ENCODE measurements at regions not wholly inside any gene's neighbourhood (a gene's known extent, or its start where the extent isn't known, plus 50 kb on each side); places are given as distances from the start of the nearest gene placed in this dataset.
"Not testable (repeated sequence)": the region's sequence is repeated elsewhere in the genome, so short reads cannot be mapped to it uniquely, and the experiment has no call there.

DNA sequence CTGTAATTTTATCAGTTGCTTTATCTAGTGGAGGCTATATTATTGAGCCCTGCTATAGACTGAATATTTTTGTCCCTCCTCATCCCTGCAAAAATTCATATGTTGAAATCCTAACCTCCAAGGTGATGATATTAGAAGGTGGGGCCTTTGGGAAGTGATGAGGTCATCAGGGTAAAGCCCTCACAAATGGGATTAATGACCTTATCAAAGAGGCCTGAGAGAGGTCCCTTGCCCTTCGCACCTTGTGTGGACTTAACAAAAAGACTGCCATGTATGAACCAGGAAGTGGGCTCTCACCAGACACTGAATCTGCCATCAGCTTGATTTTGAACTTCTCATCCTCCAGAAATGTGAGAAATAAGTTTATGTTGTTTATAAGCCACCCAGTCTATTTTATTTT, 381.4 kb upstream of the ONECUT1 start:
- Histone ChIP-seq H3K27me3 (ENCODE audit: insufficient read depth, low read length) (no peaks in the 10 kb centered on the region), H3K9me3 (ENCODE audit: low read length) (no peaks in the 10 kb centered on the region)

DNA sequence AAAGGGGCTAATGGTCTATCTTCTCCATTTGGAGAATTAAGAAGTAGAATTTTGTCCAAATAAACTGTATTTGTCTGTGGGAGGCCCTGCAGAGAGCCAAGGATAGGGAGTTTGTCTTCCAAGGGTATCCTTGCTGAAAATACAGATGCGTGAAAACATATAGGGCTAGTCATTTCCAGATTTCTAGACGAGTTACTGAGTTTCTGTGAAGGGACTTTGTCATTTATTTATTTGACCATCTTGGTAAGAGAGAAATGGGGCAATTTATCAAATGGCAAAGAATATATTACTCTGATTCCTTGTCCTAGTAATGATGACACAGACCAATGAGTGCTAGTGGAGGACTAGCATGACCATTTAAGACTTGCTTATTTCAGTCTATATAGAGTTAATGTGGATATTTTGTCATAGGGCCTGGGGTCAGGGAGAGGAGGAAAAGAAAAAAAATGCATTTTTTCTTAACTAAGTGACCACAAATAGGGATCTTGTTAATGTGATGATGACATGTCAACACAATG, 376.6 kb upstream of the ONECUT1 start:
- Histone ChIP-seq H3K36me3 (ENCODE audit: insufficient read depth, low read length) (no peaks in the 10 kb centered on the region), H3K4me1 (ENCODE audit: insufficient read depth, low read length) (no peaks in the 10 kb centered on the region), H2AFZ (ENCODE audit: low read depth, low read length) (no peak overlapping the region), H3K27me3 (ENCODE audit: insufficient read depth, low read length) (no peaks in the 10 kb centered on the region), H3K9me3 (ENCODE audit: low read length) (no peaks in the 10 kb centered on the region), H3K4me3 (ENCODE audit: low read length) (no peak overlapping the region)

More for the DNA sequence above, 381.4 kb upstream of the ONECUT1 start:
- Histone ChIP-seq H2AFZ (ENCODE audit: low read depth, low read length) (no peak overlapping the region), H3K36me3 (ENCODE audit: insufficient read depth, low read length) (no peaks in the 10 kb centered on the region), H3K4me3 (ENCODE audit: low read length) (no peak overlapping the region), H3K4me1 (ENCODE audit: insufficient read depth, low read length) (no peaks in the 10 kb centered on the region)

DNA sequence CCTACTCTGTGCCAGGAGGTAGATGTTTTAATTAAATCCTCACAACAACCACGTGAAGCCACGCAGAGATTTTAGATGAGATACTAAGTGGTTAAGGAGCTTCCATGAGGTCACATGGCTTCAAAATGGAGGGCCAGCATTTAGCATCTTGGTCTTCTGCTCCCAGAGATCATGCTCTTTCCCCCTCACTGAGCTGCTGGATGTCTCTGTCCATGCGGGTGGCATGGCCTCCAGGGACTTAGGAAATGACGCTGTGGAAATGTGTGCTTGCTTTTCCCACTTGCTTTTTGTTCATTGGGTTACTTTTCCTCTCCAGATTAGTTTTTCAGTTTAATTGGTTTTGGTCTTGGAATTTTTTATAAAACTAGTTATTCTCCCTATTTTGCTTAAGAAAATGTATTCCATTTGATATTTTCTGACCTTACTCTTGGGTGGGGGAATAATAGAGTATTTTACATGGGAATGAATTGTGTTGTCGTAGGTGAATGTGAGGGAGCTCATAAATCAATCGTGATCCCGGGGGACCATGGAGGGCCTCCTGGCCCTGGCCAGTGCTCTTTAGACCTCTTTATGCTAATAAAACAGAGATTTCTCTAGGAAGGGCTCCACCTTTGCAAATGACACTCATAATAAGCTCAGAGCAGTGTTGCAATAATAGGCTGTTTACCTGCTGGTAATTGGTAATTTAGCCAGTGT, 376.0 kb upstream of the ONECUT1 start:
- H3K9me3 ChIP-seq (ENCODE audit: low read length) = no peaks in the 10 kb centered on the region
- no peaks in the 10 kb centered on the region for H3K4me1 ChIP-seq (ENCODE audit: insufficient read depth, low read length)
- H2AFZ ChIP-seq (ENCODE audit: low read depth, low read length) = no peak overlapping the region
- H3K36me3 ChIP-seq (ENCODE audit: insufficient read depth, low read length) = no peaks in the 10 kb centered on the region
- no peak overlapping the region for H3K4me3 ChIP-seq (ENCODE audit: low read length)
- no peaks in the 10 kb centered on the region for H3K27me3 ChIP-seq (ENCODE audit: insufficient read depth, low read length)

DNA sequence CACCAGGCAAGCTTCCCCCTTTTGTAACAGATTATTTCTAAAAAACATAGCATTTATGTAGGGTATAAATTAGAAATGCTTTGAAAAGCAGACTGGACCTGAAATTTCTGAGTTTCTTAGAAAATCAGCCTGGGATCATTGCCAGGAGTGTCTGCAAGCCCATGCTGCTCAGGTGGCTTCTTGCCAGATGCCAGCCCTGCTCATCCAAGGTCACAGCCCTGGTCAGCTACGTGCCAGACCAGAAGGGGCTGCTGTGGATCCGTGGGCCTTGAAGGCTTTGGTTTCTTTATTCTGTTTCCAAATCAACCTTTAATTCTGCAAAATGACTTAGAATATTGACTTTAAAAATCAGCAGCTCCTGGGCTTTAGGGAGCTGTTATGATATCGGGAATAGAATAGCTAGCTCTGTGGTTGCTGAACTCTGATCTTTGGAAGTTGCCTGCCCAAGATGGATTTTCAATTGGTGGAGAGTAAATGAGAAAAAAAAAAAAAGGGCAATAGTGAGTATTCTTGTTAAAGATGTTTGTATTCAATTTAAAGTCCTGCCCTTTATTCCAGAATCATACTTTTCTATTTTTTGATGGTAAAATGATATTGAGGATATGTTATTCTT, 370.1 kb upstream of the ONECUT1 start:
- no peaks in the 10 kb centered on the region for H3K27me3 ChIP-seq (ENCODE audit: insufficient read depth, low read length)
- no peak overlapping the region for H2AFZ ChIP-seq (ENCODE audit: low read depth, low read length)
- no peaks in the 10 kb centered on the region for H3K4me1 ChIP-seq (ENCODE audit: insufficient read depth, low read length)
- no peaks in the 10 kb centered on the region for H3K36me3 ChIP-seq (ENCODE audit: insufficient read depth, low read length)
- H3K9me3 ChIP-seq (ENCODE audit: low read length) = no peaks in the 10 kb centered on the region
- H3K4me3 ChIP-seq (ENCODE audit: low read length) = no peak overlapping the region

DNA sequence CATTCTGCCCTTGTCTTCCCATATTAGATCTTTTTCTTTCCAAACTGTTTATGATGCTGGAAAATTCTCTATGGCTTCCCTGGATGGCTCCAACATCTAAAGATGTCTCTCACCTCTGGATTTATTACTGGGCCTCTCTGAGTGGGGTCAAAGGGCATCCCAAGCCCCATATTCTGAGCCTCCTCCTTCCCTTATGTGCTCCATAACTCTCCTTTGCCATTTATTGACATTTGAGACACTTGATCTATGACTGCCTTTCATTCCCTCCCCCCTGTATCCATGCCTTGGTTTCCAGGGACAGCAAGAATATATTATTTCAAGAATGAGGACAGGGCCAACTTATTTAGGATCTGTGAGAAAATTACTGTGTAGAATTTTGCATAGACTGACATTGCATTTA, 369.3 kb upstream of the ONECUT1 start:
- Histone ChIP-seq H3K4me3 (ENCODE audit: low read length) (no peak overlapping the region), H3K36me3 (ENCODE audit: insufficient read depth, low read length) (no peaks in the 10 kb centered on the region)

DNA sequence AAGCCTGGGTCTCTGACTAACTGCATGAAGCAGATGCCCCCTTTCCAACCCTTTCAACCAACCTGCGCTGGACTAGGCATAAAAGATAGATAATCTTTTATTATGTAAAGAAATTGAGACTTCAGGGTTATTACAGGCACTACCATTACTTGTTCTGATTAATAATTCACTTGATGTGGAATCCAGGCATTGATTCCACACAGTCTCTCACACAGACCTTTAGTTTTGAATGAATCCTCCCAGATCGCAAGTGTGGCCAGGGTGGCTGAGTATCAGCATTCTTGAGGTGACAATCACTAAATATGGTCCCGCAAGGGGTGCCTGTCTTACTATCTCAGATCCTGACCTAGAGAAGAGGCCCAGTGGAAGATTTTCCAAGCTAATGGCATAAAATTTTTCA, 368.9 kb upstream of the ONECUT1 start:
- Histone ChIP-seq H3K36me3 (ENCODE audit: insufficient read depth, low read length) (no peaks in the 10 kb centered on the region), H3K4me1 (ENCODE audit: insufficient read depth, low read length) (no peaks in the 10 kb centered on the region), H2AFZ (ENCODE audit: low read depth, low read length) (no peak overlapping the region), H3K4me3 (ENCODE audit: low read length) (no peak overlapping the region), H3K27me3 (ENCODE audit: insufficient read depth, low read length) (no peaks in the 10 kb centered on the region), H3K9me3 (ENCODE audit: low read length) (no peaks in the 10 kb centered on the region)

More for the DNA sequence above, 369.3 kb upstream of the ONECUT1 start:
- Histone ChIP-seq H3K27me3 (ENCODE audit: insufficient read depth, low read length) (no peaks in the 10 kb centered on the region), H3K9me3 (ENCODE audit: low read length) (no peaks in the 10 kb centered on the region), H2AFZ (ENCODE audit: low read depth, low read length) (no peak overlapping the region), H3K4me1 (ENCODE audit: insufficient read depth, low read length) (no peaks in the 10 kb centered on the region)

DNA sequence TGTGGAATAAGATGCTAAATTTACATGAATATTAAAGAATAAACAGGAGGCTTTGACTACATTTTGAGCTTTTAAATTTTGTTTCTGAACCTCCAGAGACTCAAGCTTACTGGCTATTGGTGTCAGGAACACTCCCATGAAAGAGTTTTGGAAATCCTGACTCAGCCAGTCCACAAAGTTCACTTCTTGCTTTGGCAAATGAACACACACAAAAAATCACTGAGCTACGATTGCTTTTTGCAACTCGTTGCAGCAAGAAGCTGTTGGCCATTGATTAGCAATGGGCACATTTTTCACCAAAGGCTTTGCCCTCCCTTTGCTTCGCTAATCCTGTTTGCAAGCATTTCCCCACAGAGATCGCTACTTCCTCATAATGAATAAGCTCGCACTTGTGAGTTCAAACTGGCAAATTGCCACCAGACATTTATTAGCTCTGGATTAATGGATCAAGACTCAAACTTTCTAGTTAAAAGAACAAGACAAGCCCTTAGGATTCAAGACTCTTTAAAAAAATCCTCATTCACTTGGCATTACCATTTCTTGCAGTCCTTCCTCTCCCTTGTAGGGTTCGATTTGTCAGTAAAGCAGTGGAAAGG, 343.2 kb upstream of the ONECUT1 start:
- H3K36me3 ChIP-seq (ENCODE audit: insufficient read depth, low read length) = no peaks in the 10 kb centered on the region
- no peaks in the 10 kb centered on the region for H3K4me1 ChIP-seq (ENCODE audit: insufficient read depth, low read length)
- no peaks in the 10 kb centered on the region for H3K9me3 ChIP-seq (ENCODE audit: low read length)
- no peak overlapping the region for H2AFZ ChIP-seq (ENCODE audit: low read depth, low read length)
- H3K27me3 ChIP-seq (ENCODE audit: insufficient read depth, low read length) = no peaks in the 10 kb centered on the region
- H3K4me3 ChIP-seq (ENCODE audit: low read length) = no peak overlapping the region

DNA sequence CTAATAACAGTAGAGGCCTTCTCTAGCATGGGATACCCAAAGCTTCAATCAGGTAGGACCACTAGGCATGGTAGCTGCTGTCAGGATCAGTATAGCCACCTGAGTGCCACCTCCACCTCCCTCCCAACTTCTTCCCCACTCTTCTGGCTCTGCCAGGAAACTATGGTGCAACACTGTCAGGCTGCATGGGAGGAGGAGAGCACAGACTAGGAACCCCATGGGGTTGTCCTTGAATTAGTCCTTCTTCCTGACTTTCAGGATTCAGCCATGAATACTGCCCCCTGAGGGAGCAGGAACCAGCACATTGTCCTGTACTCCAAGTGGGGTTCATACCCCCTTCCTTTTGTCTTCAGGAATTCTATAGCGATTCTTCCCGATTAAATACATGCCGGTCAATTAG, 340.8 kb upstream of the ONECUT1 start:
- Histone ChIP-seq H3K9me3 (ENCODE audit: low read length) (no peaks in the 10 kb centered on the region), H3K4me3 (ENCODE audit: low read length) (no peak overlapping the region), H3K4me1 (ENCODE audit: insufficient read depth, low read length) (no peaks in the 10 kb centered on the region), H2AFZ (ENCODE audit: low read depth, low read length) (no peak overlapping the region), H3K36me3 (ENCODE audit: insufficient read depth, low read length) (no peaks in the 10 kb centered on the region), H3K27me3 (ENCODE audit: insufficient read depth, low read length) (no peaks in the 10 kb centered on the region)

DNA sequence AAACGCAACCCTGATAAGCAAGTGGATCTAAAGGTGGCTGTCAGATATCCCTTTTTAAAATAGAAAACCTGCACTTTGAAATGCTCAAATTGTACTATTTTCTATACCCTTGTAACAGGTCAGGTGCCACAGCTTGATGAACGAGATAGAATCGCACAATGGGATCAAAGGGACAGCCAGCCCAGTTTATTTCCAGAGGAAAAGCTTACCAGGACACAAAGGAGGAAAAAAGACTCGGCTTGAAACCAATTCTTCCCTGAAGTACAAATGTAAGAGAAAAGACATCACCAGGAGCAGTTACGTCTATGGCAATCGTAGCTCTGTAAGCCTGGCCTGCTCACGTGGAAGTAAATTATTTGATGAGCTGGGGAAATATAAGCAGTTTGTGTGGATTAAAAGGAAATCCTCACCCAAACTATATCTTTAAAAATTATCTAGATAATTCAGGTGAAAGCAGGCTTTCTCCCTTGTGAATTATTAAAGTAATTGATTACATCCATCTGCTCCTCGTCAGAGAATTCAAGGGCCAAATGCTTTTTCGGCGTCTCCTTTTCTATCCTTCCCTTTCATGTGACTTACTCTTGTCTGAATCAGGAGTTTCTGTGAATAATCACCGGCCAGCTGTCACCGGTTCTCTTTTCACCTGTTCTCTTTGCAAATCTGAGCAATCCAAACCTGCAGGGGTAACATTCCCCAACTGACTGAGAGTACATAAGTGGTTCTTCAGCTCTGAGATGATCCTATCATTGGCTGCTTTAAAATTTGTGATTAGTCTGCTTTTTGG, 339.2 kb upstream of the ONECUT1 start:
- no peaks in the 10 kb centered on the region for H3K36me3 ChIP-seq (ENCODE audit: insufficient read depth, low read length)
- H3K9me3 ChIP-seq (ENCODE audit: low read length) = no peaks in the 10 kb centered on the region
- H3K4me3 ChIP-seq (ENCODE audit: low read length) = no peak overlapping the region
- H2AFZ ChIP-seq (ENCODE audit: low read depth, low read length) = no peak overlapping the region
- H3K27me3 ChIP-seq (ENCODE audit: insufficient read depth, low read length) = no peaks in the 10 kb centered on the region
- H3K4me1 ChIP-seq (ENCODE audit: insufficient read depth, low read length) = no peaks in the 10 kb centered on the region

DNA sequence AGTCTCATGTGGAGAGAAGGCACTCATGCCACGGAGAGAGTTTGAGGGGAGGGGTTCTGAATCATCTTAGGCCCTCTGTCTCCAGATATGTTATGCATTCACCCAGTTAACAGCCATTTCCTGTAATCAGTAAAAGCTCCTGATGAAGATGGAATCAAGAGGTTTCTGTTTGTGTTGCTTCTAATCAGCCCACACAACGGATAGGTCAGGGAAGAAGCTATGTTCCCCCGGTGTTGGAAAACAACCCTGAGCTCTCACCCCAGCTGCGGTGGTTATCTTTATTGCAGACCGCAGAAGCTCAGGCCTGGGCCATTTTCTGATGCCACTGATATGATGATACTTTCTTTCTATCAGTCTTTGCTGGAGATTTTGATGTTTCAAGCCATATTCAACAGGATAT, 338.5 kb upstream of the ONECUT1 start:
- no peaks in the 10 kb centered on the region for H3K9me3 ChIP-seq (ENCODE audit: low read length)
- H3K27me3 ChIP-seq (ENCODE audit: insufficient read depth, low read length) = no peaks in the 10 kb centered on the region
- H3K4me3 ChIP-seq (ENCODE audit: low read length) = no peak overlapping the region
- H3K4me1 ChIP-seq (ENCODE audit: insufficient read depth, low read length) = no peaks in the 10 kb centered on the region
- H3K36me3 ChIP-seq (ENCODE audit: insufficient read depth, low read length) = no peaks in the 10 kb centered on the region
- no peak overlapping the region for H2AFZ ChIP-seq (ENCODE audit: low read depth, low read length)

DNA sequence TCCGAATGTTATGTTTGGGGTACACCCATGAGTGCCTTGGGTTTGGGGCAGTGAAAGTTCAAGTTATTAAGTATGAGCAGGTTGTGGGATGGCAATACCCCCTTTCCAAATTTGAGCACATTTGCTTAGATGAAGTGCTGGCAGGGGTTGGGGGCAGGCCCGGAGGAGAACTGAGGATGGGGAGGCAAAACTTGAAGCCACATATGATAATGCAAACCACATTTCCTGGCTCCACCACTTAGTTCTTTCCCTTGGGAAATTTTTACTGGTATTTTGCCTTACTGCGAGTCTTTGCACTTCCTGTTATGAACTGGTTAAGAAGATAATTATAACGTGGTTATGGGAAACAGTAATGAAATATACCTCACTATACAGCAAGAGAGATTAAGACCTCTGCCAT, 336.0 kb upstream of the ONECUT1 start:
- Histone ChIP-seq H3K4me3 (ENCODE audit: low read length) (no peak overlapping the region), H3K27me3 (ENCODE audit: insufficient read depth, low read length) (no peaks in the 10 kb centered on the region), H3K4me1 (ENCODE audit: insufficient read depth, low read length) (no peaks in the 10 kb centered on the region), H3K36me3 (ENCODE audit: insufficient read depth, low read length) (no peaks in the 10 kb centered on the region), H2AFZ (ENCODE audit: low read depth, low read length) (no peak overlapping the region), H3K9me3 (ENCODE audit: low read length) (no peaks in the 10 kb centered on the region)

DNA sequence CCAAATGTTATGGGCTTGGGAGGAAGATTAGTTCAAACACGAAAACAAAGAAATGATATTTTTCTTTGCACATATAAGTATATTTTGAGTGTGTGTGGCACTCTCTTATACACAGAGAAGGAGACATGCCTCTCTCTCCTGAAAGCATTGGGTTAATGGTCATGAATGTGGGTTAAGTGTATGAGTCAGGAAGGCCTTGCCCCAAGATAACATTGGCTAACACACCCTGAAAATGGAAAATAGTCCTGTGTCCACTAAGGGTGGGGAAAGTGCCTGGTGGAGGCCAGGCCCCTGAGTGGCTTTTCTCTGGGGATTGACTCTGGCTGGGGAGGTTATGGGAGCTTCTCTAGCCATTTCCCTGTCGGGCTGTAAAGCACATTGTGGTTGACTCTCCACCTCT, 332.7 kb upstream of the ONECUT1 start:
- no peak overlapping the region for H3K4me3 ChIP-seq (ENCODE audit: low read length)
- H3K27me3 ChIP-seq (ENCODE audit: insufficient read depth, low read length) = peaks cover 3% of the 10 kb centered on the region
- H3K4me1 ChIP-seq (ENCODE audit: insufficient read depth, low read length) = no peaks in the 10 kb centered on the region
- no peaks in the 10 kb centered on the region for H3K36me3 ChIP-seq (ENCODE audit: insufficient read depth, low read length)
- H2AFZ ChIP-seq (ENCODE audit: low read depth, low read length) = no peak overlapping the region
- H3K9me3 ChIP-seq (ENCODE audit: low read length) = no peaks in the 10 kb centered on the region

DNA sequence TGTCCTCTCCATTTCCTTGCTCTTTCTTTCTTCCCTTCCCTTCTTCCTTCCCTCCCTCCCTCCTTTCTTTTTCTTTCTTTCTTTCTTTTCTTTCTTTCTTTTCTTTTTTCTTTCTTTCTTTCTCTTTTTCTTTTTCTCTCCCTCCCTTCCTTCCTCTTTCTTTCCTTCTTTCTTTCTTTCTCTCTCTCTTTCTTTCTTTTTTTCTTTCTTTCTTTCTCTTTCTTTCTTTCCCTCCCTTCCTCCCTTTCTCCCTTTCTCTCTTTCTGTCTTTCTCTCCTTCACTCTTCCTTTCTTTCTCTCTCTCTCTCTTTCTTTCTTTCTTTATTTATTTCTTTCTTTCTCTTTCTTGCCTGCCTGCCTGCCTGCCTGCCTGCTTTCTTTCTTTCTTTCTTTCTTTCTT, 326.8 kb upstream of the ONECUT1 start:
- H3K27me3 ChIP-seq (ENCODE audit: insufficient read depth, low read length); H3K4me3 ChIP-seq (ENCODE audit: low read length); H3K9me3 ChIP-seq (ENCODE audit: low read length); H2AFZ ChIP-seq (ENCODE audit: low read depth, low read length); H3K36me3 ChIP-seq (ENCODE audit: insufficient read depth, low read length); H3K4me1 ChIP-seq (ENCODE audit: insufficient read depth, low read length): not testable (repeated sequence)

All from neuron (in vitro differentiated cells).